ENCODE measurements at regions not wholly inside any gene's neighbourhood (a gene's known extent, or its start where the extent isn't known, plus 50 kb on each side); places are given as distances from the start of the nearest gene placed in this dataset.
A peak's percentile ranks its signal among the peaks of the same experiment; 100 is the strongest.

- Histone ChIP-seq H3K27me3 (ENCODE audit: control insufficient read depth, insufficient read depth, low read length) (no peaks in the 10 kb centered on the region), H3K4me3 (ENCODE audit: low read depth in 2 of 2, low read length in 2 of 2) (no peak overlapping the region), H3K9me3 (ENCODE audit: control insufficient read depth, insufficient read depth, low read depth, low read length) (no peaks in the 10 kb centered on the region), H3K4me1 (ENCODE audit: control insufficient read depth, insufficient read depth, low read length) (peaks cover 4% of the 10 kb centered on the region; the same call in 1 of the 2 replicates), H3K27ac (ENCODE audit: low read length) (no peak overlapping the region), H3K36me3 (ENCODE audit: control insufficient read depth, insufficient read depth, low read length) (no peaks in the 10 kb centered on the region)
- BruUV-seq (replicated peaks) = no TSS peak
- POLR2A ChIA-PET = no interaction called here
- intact Hi-C loops (cut with micrococcal nuclease; ENCODE audit: unreplicated experiment) = no loop called here
- ATAC-seq = peak; percentile 80
- in situ Hi-C loops (cut with HindIII; ENCODE audit: low pct_unique_long_range_greater_than_20kb, low sequenced_read_pairs) = no loop called here
- no peak for TF ChIP-seq SIN3A (IDR thresholded peaks at IDR 0.05; ENCODE audit: borderline replicate concordance, insufficient read depth, low read depth, low read length)
- TF ChIP-seq TCF7L2 (IDR thresholded peaks at IDR 0.05; ENCODE audit: low read depth, low read length) = 0 out of 2 replicates have a peak, but pooled peaks have one; percentile 19
- CTCF ChIA-PET = no interaction called here
- no peak for DNase-seq (ENCODE audit: low read depth, low spot score)
Observed at GRCh38 chr10:105585753-105586152, 944.7 kb downstream of the SORCS3 start.

DNA sequence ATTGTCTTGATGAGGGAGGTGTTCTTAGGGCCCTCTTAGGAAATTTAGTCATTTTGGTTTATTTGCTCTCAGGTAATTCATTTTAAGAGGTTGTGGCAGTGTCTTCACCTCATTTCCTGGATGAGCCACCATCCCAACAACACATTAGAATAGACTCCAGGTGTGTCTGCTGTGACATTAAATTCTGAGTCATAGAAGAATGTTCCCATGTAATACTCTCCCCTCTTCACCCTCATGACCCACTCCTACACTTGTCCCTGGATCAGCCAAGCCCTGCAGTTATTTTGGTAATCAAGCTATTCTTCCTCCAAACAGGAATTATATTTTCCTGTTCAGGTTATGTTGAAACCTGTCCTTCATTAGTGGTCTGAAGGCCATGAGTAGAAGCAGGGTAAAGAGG lies 944.1 kb downstream of the SORCS3 start:
- in situ Hi-C loops (cut with HindIII; ENCODE audit: low pct_unique_long_range_greater_than_20kb, low sequenced_read_pairs) = no loop called here
- no peaks in the 10 kb centered on the region for H3K36me3 ChIP-seq (ENCODE audit: control insufficient read depth, insufficient read depth, low read length)
- intact Hi-C loops (cut with micrococcal nuclease; ENCODE audit: unreplicated experiment) = no loop called here
- no peaks in the 10 kb centered on the region for H3K27me3 ChIP-seq (ENCODE audit: control insufficient read depth, insufficient read depth, low read length)
- no TSS peak for BruUV-seq (replicated peaks)
- H3K4me1 ChIP-seq (ENCODE audit: control insufficient read depth, insufficient read depth, low read length) = peaks cover 4% of the 10 kb centered on the region; the same call in 1 of the 2 replicates
- no peaks in the 10 kb centered on the region for H3K9me3 ChIP-seq (ENCODE audit: control insufficient read depth, insufficient read depth, low read depth, low read length)
- H3K27ac ChIP-seq (ENCODE audit: low read length) = no peak overlapping the region
- TF ChIP-seq REST (IDR thresholded peaks at IDR 0.05; ENCODE audit: insufficient read depth in 1 of 2, low read depth in 2 of 2, low read length in 1 of 2) (no peak), POLR2AphosphoS5 (IDR thresholded peaks at IDR 0.05; ENCODE audit: low read depth, low read length) (no peak)
- POLR2A ChIA-PET = no interaction called here
- no peak for DNase-seq (ENCODE audit: low read depth, low spot score)
- no peak overlapping the region for H3K4me3 ChIP-seq (ENCODE audit: low read depth in 2 of 2, low read length in 2 of 2)
- ATAC-seq = no peak
- CTCF ChIA-PET = no interaction called here

DNA sequence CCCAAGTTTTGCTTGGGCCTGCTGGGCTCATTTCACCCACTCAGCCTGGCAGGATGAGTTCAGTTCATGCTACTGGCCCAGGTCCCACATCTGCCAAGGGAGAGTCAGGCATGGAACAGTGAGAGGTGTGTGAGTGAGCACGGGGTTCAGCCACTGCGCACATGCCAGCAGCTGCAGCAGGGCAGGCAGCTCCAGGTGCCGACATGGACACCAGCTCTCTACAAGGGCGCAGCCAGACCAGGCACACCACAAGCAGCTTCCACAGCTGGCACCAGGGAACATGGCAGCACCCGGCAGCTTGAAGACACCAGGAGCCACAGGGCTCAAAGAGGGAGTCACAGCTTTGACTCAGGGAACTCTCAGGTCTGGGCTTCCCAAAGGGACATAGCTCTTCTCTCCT lies 938.0 kb downstream of the SORCS3 start:
- no peak for ATAC-seq
- no peak for DNase-seq (ENCODE audit: low read depth, low spot score)
- POLR2A ChIA-PET = no interaction called here
- BruUV-seq (replicated peaks) = no TSS peak
- Histone ChIP-seq H3K27me3 (ENCODE audit: control insufficient read depth, insufficient read depth, low read length) (no peaks in the 10 kb centered on the region), H3K27ac (ENCODE audit: low read length) (no peak overlapping the region), H3K4me3 (ENCODE audit: low read depth in 2 of 2, low read length in 2 of 2) (no peak overlapping the region), H3K4me1 (ENCODE audit: control insufficient read depth, insufficient read depth, low read length) (no peaks in the 10 kb centered on the region), H3K36me3 (ENCODE audit: control insufficient read depth, insufficient read depth, low read length) (no peaks in the 10 kb centered on the region), H3K9me3 (ENCODE audit: control insufficient read depth, insufficient read depth, low read depth, low read length) (no peaks in the 10 kb centered on the region)
- CTCF ChIA-PET = no interaction called here
- TF ChIP-seq POLR2AphosphoS5 (IDR thresholded peaks at IDR 0.05; ENCODE audit: low read depth, low read length) = no peak
- TF ChIP-seq CTCF (IDR thresholded peaks at IDR 0.05) = no peak
- no peak for TF ChIP-seq REST (IDR thresholded peaks at IDR 0.05; ENCODE audit: insufficient read depth in 1 of 2, low read depth in 2 of 2, low read length in 1 of 2)
- TF ChIP-seq TCF7L2 (IDR thresholded peaks at IDR 0.05; ENCODE audit: low read depth, low read length) = no peak
- TF ChIP-seq SIN3A (IDR thresholded peaks at IDR 0.05; ENCODE audit: borderline replicate concordance, insufficient read depth, low read depth, low read length) = no peak
- in situ Hi-C loops (cut with HindIII; ENCODE audit: low pct_unique_long_range_greater_than_20kb, low sequenced_read_pairs) (no loop called here), intact Hi-C loops (cut with micrococcal nuclease; ENCODE audit: unreplicated experiment) (no loop called here)

All from Panc1 (cell line).